HepG2 (cell line): ENCODE measurements at regions not wholly inside any gene's neighbourhood (a gene's known extent, or its start where the extent isn't known, plus 50 kb on each side); places are given as distances from the start of the nearest gene placed in this dataset.

Source experiments
- ATAC-seq: fragments of 200-7000 bp; cut with Tn5 transposase; 3 replicates; pipeline ENCODE4 v1.9.1; 2020; ENCODE audit warnings: mild to moderate bottlenecking, moderate library complexity
- BruUV-seq: library from RNA; stranded (reverse); fragments of 400-500 nt; replicated peaks from 2 replicates; lab custom pipeline; 2021; lab: Mats Ljungman, UMichigan
- CTCF ChIA-PET: fragments of 300-600 bp; formaldehyde crosslinking; extraction: SDS; loops from one replicate; lab custom pipeline; 2021; ENCODE audit warnings: low total read pairs, inconsistent platforms, low intra/inter-chr PET ratio; lab: Yijun Ruan, JAX
- POLR2A ChIA-PET: fragments of 350-600 bp; sonication (Branson Sonifier 250); formaldehyde crosslinking; loops from one replicate; lab custom pipeline; 2020; ENCODE audit warnings: antibody characterized with exemption, inconsistent platforms; lab: Yijun Ruan, JAX
- DNase-seq: peaks from one replicate; pipeline ENCODE4 v3.0.0-alpha.2; 2015; ENCODE audit warnings: low spot score
- FAIRE-seq: peaks from 3 replicates; lab custom pipeline; 2011; peaks lifted over from hg19 to GRCh38; lab: Jason Lieb, UNC
- H2AFZ ChIP-seq: one replicate; pipeline ENCODE4 v1.6.1; 2011; ENCODE audit warnings: low read length, inconsistent platforms
- H3K27ac ChIP-seq: fragments of 300-600 bp; 3 replicates; pipeline ENCODE4 v1.8.0; 2011; ENCODE audit warnings: mixed run types, mild to moderate bottlenecking, mixed read lengths, low read length, inconsistent platforms; ENCODE audit not compliant: insufficient read depth; ENCODE audit errors: extremely low read length
- H3K27me3 ChIP-seq, 2 experiments: fragments of 200-600 bp in 1 of 2; 2 replicates in 1 of 2; 3 replicates in 1 of 2; pipeline versions ENCODE4 v1.6.0 to v1.8.0; 2011; ENCODE audit warnings: low read length in 2 of 2, mild to moderate bottlenecking in 2 of 2, moderate library complexity in 2 of 2, inconsistent platforms in 1 of 2; ENCODE audit not compliant: insufficient read depth in 2 of 2, control insufficient read depth in 1 of 2
- H3K36me3 ChIP-seq, 2 experiments: fragments of 200-600 bp in 1 of 2; replicated peaks in 1 of 2; 2 replicates in 1 of 2; 3 replicates in 1 of 2; pipeline versions ENCODE4 v1.5.1 to v1.8.0; 2011; ENCODE audit warnings: low read length in 2 of 2, inconsistent platforms in 1 of 2; ENCODE audit not compliant: insufficient read depth in 2 of 2, control insufficient read depth in 1 of 2
- H3K4me1 ChIP-seq: 2 replicates; pipeline ENCODE4 v1.5.1; 2012; ENCODE audit warnings: low read length, inconsistent platforms; ENCODE audit not compliant: insufficient read depth
- H3K4me2 ChIP-seq: 2 replicates; pipeline ENCODE4 v1.6.0; 2011; ENCODE audit warnings: low read depth, low read length, inconsistent platforms
- H3K4me3 ChIP-seq, 3 experiments: fragments of 200-600 bp in 1 of 3; sonication (generic), shearing (Covaris generic) in 1 of 3; replicated peaks in 1 of 3; 2 replicates each; pipeline ENCODE4 v1.5.1; 2011 to 2016; ENCODE audit warnings: low read length in 3 of 3, inconsistent platforms in 2 of 3, low read depth in 2 of 3, mild to moderate bottlenecking in 2 of 3, control low read depth in 1 of 3, mixed read lengths in 1 of 3; ENCODE audit not compliant: insufficient read depth in 1 of 3
- H3K79me2 ChIP-seq: one replicate; pipeline ENCODE4 v1.6.1; 2011; ENCODE audit warnings: low read length, inconsistent platforms; ENCODE audit not compliant: insufficient read depth
- H3K9ac ChIP-seq: 2 replicates; pipeline ENCODE4 v1.6.0; 2011; ENCODE audit warnings: mild to moderate bottlenecking, low read depth, low read length, inconsistent platforms; ENCODE audit not compliant: insufficient read depth
- H3K9me3 ChIP-seq: 2 replicates; pipeline ENCODE4 v1.5.1; 2012; ENCODE audit warnings: mild to moderate bottlenecking, low read length
- H4K20me1 ChIP-seq: 2 replicates; pipeline ENCODE4 v1.6.0; 2011; ENCODE audit warnings: inconsistent platforms, mild to moderate bottlenecking, low read length, moderate library complexity; ENCODE audit not compliant: insufficient read depth
- HNRNPH1 ChIP-seq: fragments of 200-400 bp; formaldehyde crosslinking; optimal IDR thresholded peaks from 2 replicates; pipeline ENCODE3; 2017; ENCODE audit warnings: mild to moderate bottlenecking, low read depth, low read length
- MBD4 ChIP-seq: IDR thresholded peaks from 2 replicates; pipeline ENCODE4 v1.6.1; 2012; ENCODE audit warnings: low read length, inconsistent platforms, borderline replicate concordance
- MBNL3 ChIP-seq: fragments of 250-450 bp; sonication (Bioruptor Pico); conservative IDR thresholded peaks from 2 replicates; pipeline ENCODE4 v1.8.0; 2022; ENCODE audit warnings: mild to moderate bottlenecking, inconsistent platforms
- MIXL1 ChIP-seq: IDR thresholded peaks from 2 replicates; pipeline ENCODE4 v1.6.1; 2016
- ZNF10 ChIP-seq: sonication (generic); formaldehyde crosslinking; IDR thresholded peaks from 2 replicates; pipeline ENCODE4 v1.4.0; 2020; ENCODE audit warnings: mild to moderate bottlenecking, low read depth, missing genetic modification reagents, borderline replicate concordance
- ZNF451 ChIP-seq: sonication (generic); formaldehyde crosslinking; IDR thresholded peaks from 2 replicates; pipeline ENCODE4 v1.5.0; 2020; ENCODE audit warnings: mild to moderate bottlenecking, missing genetic modification reagents
- WGBS: methylation state at CpG from one replicate; pipeline ENCODE4 v1.1.6; 2017; ENCODE audit warnings: low lambda C conversion rate; 5-methylcytosine and 5-hydroxymethylcytosine counted together
- in situ Hi-C: cut with HindIII; loops from 2 replicates; pipeline ENCODE4 v1.10.0; 2017; ENCODE audit warnings: low pct_unique_long_range_greater_than_20kb; ENCODE audit not compliant: extremely low pct_ligation_motif_present
- intact Hi-C: fragments of 100-400 bp; cut with micrococcal nuclease; formaldehyde crosslinking; loops from one replicate; pipeline ENCODE4 v1.10.0; 2022; ENCODE audit not compliant: unreplicated experiment
- TF ChIP-seq, protein P1 (sequence below): sonication (generic); formaldehyde crosslinking; IDR thresholded peaks from 2 replicates; pipeline ENCODE4 v1.8.0; 2022; ENCODE audit warnings: missing genetic modification reagents, mild to moderate bottlenecking, moderate library complexity, borderline replicate concordance
- TF ChIP-seq, protein P2 (sequence below): sonication (generic); formaldehyde crosslinking; IDR thresholded peaks from 2 replicates; pipeline ENCODE4 v1.8.1; 2022; ENCODE audit warnings: mild to moderate bottlenecking, missing genetic modification reagents
- TF ChIP-seq, protein P3 (sequence below): sonication (generic); formaldehyde crosslinking; conservative IDR thresholded peaks from 2 replicates; pipeline ENCODE4 v1.4.0; 2020; ENCODE audit warnings: mild to moderate bottlenecking, missing genetic modification reagents, moderate library complexity
- TF ChIP-seq, protein P4 (sequence below): sonication (generic); formaldehyde crosslinking; IDR thresholded peaks from 2 replicates; pipeline ENCODE4 v1.4.0; 2020; ENCODE audit warnings: missing genetic modification reagents

DNA sequence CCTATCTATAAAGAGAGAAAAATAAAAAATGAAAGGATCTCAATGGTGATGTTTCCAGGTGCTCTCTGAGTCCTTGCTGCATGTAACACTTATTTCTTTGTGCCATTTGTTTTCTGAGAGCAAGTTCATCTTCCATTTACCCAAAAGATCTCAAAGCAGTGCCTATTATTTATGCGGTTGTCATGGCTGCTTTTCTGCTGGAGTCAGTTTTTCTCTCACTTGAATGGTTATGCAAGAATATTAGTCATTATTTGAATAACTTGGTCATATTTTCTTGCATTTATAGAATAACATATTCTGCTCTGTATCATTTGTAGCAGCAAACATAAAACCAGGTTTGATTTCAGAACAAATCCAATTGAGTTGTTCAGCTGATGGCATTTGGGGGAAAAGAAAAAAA is 141.8 kb upstream of the G2E3 start (continued):
- TF ChIP-seq, protein P1, sequence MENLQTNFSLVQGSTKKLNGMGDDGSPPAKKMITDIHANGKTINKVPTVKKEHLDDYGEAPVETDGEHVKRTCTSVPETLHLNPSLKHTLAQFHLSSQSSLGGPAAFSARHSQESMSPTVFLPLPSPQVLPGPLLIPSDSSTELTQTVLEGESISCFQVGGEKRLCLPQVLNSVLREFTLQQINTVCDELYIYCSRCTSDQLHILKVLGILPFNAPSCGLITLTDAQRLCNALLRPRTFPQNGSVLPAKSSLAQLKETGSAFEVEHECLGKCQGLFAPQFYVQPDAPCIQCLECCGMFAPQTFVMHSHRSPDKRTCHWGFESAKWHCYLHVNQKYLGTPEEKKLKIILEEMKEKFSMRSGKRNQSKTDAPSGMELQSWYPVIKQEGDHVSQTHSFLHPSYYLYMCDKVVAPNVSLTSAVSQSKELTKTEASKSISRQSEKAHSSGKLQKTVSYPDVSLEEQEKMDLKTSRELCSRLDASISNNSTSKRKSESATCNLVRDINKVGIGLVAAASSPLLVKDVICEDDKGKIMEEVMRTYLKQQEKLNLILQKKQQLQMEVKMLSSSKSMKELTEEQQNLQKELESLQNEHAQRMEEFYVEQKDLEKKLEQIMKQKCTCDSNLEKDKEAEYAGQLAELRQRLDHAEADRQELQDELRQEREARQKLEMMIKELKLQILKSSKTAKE (CRISPR knock-in tag): no peak
- TF ChIP-seq MIXL1 (CRISPR knock-in tag) (no peak), MBNL3 (no peak), ZNF10 (CRISPR knock-in tag) (no peak)
- TF ChIP-seq, protein P2, sequence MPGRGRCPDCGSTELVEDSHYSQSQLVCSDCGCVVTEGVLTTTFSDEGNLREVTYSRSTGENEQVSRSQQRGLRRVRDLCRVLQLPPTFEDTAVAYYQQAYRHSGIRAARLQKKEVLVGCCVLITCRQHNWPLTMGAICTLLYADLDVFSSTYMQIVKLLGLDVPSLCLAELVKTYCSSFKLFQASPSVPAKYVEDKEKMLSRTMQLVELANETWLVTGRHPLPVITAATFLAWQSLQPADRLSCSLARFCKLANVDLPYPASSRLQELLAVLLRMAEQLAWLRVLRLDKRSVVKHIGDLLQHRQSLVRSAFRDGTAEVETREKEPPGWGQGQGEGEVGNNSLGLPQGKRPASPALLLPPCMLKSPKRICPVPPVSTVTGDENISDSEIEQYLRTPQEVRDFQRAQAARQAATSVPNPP (CRISPR knock-in tag): no peak
- TF ChIP-seq, protein P3, sequence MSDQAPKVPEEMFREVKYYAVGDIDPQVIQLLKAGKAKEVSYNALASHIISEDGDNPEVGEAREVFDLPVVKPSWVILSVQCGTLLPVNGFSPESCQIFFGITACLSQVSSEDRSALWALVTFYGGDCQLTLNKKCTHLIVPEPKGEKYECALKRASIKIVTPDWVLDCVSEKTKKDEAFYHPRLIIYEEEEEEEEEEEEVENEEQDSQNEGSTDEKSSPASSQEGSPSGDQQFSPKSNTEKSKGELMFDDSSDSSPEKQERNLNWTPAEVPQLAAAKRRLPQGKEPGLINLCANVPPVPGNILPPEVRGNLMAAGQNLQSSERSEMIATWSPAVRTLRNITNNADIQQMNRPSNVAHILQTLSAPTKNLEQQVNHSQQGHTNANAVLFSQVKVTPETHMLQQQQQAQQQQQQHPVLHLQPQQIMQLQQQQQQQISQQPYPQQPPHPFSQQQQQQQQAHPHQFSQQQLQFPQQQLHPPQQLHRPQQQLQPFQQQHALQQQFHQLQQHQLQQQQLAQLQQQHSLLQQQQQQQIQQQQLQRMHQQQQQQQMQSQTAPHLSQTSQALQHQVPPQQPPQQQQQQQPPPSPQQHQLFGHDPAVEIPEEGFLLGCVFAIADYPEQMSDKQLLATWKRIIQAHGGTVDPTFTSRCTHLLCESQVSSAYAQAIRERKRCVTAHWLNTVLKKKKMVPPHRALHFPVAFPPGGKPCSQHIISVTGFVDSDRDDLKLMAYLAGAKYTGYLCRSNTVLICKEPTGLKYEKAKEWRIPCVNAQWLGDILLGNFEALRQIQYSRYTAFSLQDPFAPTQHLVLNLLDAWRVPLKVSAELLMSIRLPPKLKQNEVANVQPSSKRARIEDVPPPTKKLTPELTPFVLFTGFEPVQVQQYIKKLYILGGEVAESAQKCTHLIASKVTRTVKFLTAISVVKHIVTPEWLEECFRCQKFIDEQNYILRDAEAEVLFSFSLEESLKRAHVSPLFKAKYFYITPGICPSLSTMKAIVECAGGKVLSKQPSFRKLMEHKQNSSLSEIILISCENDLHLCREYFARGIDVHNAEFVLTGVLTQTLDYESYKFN (CRISPR knock-in tag): no peak

DNA sequence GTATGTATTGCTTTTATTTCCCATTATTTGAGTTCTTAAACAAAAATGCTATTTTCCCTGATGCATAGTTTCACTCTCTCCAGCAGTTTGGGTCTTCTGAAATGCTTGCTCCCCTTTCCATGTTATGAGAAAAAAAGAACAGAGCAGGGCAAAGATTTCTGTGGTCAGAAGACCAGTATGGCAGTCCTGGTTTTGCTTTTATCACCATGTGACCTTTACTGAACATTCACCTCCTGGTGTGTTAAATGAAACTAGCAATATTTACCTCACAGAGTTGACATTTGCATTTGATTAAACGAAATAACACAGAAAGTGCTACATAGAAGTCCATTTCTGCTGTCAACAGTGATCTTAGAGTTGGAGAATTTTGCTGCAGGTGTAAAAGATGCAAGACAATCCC is 141.0 kb upstream of the G2E3 start:
- Histone ChIP-seq H3K36me3 (no peaks in the 10 kb centered on the region), H3K4me1 (peaks cover 10% of the 10 kb centered on the region), H2AFZ (no peak overlapping the region), H4K20me1 (no peaks in the 10 kb centered on the region), H3K27me3 (no peaks in the 10 kb centered on the region), H3K79me2 (no peaks in the 10 kb centered on the region), H3K4me3 (no peak overlapping the region), H3K9ac (no peak overlapping the region), H3K9me3 (peaks cover 8% of the 10 kb centered on the region), H3K4me2 (no peak overlapping the region), H3K27ac (no peak overlapping the region)
- WGBS: 0% methylated on average over 1 of the region's 1 CpG
- BruUV-seq: no TSS peak
- intact Hi-C loops: no loop called here
- DNase-seq: no peak
- ATAC-seq: no peak
- POLR2A ChIA-PET: no interaction called here
- no peak for FAIRE-seq
- in situ Hi-C loops: no loop called here
- CTCF ChIA-PET: no interaction called here
- TF ChIP-seq MBD4: no peak
- no peak for TF ChIP-seq HNRNPH1
- no peak for TF ChIP-seq ZNF451 (CRISPR knock-in tag)
- TF ChIP-seq, protein P4, sequence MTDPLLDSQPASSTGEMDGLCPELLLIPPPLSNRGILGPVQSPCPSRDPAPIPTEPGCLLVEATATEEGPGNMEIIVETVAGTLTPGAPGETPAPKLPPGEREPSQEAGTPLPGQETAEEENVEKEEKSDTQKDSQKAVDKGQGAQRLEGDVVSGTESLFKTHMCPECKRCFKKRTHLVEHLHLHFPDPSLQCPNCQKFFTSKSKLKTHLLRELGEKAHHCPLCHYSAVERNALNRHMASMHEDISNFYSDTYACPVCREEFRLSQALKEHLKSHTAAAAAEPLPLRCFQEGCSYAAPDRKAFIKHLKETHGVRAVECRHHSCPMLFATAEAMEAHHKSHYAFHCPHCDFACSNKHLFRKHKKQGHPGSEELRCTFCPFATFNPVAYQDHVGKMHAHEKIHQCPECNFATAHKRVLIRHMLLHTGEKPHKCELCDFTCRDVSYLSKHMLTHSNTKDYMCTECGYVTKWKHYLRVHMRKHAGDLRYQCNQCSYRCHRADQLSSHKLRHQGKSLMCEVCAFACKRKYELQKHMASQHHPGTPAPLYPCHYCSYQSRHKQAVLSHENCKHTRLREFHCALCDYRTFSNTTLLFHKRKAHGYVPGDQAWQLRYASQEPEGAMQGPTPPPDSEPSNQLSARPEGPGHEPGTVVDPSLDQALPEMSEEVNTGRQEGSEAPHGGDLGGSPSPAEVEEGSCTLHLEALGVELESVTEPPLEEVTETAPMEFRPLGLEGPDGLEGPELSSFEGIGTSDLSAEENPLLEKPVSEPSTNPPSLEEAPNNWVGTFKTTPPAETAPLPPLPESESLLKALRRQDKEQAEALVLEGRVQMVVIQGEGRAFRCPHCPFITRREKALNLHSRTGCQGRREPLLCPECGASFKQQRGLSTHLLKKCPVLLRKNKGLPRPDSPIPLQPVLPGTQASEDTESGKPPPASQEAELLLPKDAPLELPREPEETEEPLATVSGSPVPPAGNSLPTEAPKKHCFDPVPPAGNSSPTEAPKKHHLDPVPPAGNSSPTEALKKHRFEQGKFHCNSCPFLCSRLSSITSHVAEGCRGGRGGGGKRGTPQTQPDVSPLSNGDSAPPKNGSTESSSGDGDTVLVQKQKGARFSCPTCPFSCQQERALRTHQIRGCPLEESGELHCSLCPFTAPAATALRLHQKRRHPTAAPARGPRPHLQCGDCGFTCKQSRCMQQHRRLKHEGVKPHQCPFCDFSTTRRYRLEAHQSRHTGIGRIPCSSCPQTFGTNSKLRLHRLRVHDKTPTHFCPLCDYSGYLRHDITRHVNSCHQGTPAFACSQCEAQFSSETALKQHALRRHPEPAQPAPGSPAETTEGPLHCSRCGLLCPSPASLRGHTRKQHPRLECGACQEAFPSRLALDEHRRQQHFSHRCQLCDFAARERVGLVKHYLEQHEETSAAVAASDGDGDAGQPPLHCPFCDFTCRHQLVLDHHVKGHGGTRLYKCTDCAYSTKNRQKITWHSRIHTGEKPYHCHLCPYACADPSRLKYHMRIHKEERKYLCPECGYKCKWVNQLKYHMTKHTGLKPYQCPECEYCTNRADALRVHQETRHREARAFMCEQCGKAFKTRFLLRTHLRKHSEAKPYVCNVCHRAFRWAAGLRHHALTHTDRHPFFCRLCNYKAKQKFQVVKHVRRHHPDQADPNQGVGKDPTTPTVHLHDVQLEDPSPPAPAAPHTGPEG (CRISPR knock-in tag): no peak
